ENCODE measurements at regions not wholly inside any gene's neighbourhood (a gene's known extent, or its start where the extent isn't known, plus 50 kb on each side); places are given as distances from the start of the nearest gene placed in this dataset.

GRCh38 chr12:85558684-85559083, 277.5 kb downstream of the RASSF9 start:
- no peak for TF ChIP-seq CTCF (IDR thresholded peaks at IDR 0.05; ENCODE audit: low read depth, low read length)
- TF ChIP-seq EZH2phosphoT487 (IDR thresholded peaks at IDR 0.05; ENCODE audit: low read depth) = no peak
